ENCODE measurements at regions not wholly inside any gene's neighbourhood (a gene's known extent, or its start where the extent isn't known, plus 50 kb on each side); places are given as distances from the start of the nearest gene placed in this dataset.

DNA sequence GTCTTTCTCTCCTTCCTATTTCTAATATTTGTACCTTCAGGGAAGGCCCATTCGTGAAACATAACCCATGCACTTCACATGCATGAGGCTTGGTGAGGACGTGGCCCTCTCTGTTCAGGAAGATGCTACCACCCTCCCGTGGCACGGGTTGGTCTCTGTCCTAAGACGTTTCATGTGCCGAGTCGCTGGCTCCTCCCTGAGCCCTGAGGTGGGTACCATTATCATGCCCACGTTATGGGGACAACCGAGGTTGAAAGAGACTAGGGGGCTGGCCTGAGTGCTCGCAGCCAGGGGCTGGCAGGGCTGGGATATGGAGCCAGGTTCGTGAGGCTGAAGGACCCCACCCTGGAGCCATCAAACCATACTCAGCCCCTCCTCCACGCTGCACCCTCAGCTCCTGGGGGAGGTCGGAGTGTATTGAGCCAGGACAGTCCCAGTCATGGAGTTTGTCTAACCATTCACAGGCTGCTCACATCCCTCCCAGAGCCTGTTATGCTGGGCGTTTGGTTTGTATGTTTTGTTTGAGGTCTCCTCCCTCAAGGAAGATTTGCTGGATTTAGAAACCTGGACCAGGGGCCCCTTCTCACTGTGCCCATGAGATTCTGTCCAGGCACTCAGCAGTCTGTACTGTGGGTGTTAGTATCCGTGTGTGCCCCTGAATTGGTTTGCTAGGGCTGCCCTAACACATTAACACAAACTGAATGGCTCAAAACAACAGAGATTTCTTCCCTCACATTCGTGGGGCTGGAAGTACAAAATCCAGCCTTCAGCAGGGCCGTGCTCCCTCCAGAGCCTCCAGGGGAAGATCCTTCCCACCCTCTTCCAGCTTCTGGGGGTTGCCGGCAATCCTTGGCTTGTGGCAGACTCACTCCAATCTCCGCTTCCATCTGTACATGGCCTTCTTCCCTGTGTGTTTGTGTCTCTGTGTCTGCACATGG is 88.3 kb downstream of the ANKRD60 start:
- in situ Hi-C loops (cut with HindIII; ENCODE audit: low sequenced_read_pairs), result no loop called here

DNA sequence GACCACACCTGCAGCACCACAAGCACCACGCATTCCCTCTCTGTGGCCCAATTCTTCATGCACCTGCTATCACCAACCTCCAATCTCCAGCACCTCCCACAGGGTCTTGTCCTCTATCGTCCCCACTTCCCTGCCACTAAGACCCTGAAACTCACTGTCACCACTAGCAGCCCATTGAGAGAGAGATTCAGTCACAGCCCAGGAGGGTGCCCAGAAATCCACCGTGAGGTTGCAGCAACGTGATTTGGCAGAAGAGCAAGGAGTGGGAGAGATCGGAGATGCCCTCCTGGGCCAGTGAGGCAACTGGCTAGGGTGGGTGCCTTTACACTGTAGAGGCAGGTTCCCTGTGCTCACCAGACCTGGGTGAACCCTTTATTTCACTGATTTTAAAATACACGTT is 90.1 kb downstream of the ANKRD60 start:
- in situ Hi-C loops (cut with HindIII; ENCODE audit: low sequenced_read_pairs), result no loop called here

DNA sequence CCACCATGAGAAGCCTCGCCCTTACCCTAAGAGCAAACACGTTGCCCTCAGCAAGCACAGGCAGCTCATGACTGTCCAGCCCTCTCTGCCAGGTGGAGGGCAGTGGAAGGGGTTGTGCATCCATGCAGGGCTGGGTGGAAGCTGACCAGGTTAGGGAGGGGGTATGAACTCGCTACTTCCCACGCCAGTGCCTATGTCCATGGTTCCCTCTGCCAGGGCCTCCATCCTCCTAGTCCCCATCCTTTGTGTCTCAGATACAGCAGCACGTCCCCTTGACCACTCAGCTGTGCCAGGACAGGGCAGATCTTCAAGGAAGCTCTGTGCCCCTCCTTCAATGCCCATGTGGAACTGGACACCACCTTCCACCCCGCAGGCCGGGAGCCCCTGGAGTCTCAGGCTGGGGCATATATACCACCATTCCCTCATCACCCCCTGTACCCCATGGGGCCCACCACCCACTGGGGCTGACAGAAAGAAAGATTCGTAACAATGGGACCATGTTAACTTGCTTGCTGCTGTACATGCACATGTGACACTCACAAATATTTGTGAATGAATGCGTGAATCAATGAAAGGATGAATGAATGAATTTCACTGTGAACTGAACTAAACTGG is 90.7 kb downstream of the ANKRD60 start:
- in situ Hi-C loops (cut with HindIII; ENCODE audit: low sequenced_read_pairs), result no loop called here

DNA sequence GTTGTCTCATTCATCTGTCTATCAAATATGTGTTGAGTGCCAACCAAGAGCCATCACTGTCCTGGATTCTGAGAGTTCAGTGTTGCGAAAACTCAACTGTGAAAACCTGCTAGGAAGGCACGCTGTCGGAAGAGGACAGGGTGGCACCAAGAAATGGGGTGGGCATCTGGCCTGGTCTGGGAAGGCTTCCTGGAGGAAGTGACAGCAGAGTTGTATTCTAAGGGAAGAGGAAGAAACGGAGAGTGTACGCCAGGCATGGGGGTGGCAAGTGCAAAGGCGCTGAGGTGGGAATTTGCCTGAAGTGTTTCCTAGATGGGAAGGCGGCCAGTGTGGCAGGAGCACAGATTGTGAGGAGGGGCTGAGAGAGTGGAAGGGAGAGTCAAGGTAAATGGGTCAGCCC is 91.2 kb downstream of the ANKRD60 start:
- in situ Hi-C loops (cut with HindIII; ENCODE audit: low sequenced_read_pairs), result no loop called here

DNA sequence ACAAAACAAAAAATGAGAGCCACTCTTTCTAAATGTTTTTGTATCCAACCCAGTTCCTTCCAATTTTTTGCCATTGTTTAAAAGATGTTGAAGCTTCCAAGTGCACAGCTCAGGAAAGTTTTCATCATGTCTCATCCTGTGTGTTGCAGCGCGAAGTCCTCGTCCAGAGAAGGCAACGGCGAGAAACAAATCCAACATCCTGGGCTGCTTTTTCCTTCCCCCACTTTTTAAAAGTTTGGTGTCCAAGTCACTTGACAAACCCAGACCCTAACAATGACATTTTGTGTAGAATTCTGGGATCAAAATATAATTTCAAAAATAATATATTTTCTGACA is 92.3 kb downstream of the ANKRD60 start:
- in situ Hi-C loops (cut with HindIII; ENCODE audit: low sequenced_read_pairs), result no loop called here

DNA sequence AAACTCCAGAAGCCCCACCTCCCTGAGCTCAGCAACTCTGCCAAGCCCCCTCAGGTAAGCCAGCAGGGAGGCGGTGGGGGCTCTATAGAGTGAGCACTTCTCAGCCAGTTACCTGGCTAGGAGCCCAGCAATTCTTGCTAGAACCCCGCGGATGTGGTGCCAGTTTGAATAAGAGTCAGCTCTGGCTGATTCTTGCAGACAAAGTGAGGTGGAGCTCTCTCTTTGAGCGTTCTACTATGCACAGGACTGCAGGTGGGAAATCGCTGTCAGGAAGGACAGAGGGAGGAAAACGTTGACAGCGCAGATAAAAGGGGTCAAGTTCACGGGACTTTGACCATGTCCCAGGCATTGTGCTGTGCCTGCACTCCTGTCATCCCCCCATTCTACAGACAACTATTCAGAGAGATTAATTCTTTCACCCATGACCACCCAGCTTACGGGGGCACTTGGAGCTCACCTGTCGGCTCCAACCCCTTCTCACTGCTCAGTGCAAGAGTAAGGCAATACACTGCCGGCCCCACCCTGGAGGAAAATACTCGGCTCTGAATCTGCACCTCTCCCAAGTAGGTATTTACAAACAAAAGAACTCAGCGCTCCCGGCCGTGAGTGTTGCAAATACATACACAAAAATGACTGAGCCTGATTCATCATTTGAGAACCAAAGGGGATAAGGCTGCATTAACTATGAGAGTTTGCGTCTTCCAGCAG is 92.9 kb downstream of the ANKRD60 start:
- in situ Hi-C loops (cut with HindIII; ENCODE audit: low sequenced_read_pairs), result no loop called here

DNA sequence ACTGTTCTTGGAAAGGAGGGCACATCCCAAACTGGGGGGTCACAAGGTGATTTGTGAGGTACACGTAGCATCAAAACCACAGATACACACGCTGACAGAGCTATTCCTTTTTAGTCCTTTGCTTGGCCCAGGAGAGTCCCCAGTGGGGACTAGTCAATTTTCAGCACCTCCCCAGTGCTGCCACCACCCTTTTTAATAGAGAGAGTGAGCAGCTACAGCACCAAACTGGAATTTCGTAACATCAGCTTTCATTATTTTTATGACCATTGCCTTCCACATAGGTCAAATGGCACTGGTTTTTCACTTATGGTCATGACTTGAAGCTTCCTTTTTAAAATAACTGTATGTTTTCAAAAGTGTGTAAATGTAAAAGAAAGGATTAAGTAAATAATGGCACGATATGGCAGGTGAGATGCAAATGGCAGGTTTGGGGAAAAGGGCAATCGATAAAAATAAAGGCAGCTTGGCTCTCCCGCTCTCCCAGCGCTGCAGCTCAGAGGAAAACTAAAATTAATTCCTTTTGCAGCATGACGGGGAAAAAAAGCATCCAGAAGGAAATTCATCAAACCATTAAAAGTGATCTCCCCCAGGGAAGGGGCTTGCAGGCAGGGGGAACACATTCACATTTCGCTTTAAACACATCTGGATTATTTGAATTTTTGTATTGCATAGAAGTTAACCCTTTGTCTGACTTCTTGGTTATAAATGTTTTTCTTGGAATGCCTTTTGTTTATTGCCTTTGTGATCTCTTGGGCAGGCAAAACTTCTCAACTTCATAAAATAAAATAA is 95.2 kb downstream of the ANKRD60 start:
- in situ Hi-C loops (cut with HindIII; ENCODE audit: low sequenced_read_pairs), result no loop called here

DNA sequence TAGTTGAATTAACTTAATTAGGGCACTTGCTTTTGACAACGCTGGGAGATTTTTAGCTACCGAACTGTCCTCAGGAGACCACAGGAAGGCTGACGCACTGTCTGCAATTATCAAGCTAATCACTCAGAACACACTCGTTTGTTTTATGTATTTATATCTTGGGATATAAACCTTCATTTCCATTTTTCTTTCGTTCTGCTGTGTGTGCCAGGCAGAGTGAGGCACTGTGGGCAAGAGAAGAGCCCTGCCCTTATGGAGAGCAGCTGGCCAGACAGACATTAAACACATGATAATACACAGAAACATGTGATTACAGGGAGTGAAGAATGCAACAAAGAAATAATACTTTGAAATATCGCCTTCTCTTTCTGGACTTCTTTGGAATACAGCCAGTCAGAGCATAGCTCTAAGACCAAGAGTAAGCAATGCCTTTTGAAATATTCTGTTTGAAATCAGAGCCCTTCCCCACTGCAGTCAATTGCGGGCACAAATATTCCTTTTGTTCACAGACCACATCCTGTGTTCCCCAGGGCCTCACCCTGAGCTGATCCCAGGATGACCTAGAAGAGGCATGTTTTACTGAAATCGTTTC is 96.8 kb downstream of the ANKRD60 start:
- in situ Hi-C loops (cut with HindIII; ENCODE audit: low sequenced_read_pairs), result no loop called here

DNA sequence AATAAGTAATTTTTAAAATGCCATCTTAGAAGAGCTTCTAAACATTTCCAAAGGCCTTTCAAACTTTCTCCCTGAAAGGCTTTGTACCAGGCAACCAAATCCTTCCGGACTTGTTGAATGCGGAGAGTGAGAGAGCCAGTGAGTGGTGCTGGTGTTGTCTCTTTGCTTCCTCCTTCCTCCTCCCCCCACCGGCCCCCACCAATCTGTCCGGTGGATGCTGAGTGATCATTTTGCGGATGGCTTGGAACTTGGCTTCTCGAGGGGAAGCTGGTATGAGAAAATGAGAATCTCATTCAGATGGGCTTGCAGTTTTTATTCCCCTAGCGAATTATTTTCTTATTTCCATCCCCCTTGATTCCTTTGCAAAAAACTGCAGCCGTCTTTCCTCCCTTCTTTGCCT is 97.3 kb downstream of the ANKRD60 start:
- in situ Hi-C loops (cut with HindIII; ENCODE audit: low sequenced_read_pairs), result no loop called here

DNA sequence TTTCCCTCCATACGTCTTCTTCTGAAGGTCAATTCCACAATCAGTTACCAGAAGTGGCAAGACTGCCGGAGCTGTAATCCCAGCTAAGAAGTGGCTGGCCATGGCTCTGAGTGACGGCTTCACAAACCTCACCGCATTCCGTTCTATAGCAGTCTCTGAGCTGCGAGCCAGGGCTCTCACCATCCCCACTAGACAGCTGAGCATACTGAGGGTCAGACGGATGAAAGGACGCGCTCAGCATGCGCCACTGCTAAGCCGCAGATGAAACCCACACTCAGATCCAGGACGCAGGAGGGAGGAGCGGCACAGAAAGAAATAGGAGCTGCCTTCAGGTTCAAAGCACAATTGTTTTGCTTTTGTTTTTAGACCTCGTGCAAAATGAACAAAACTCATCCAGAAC is 97.9 kb downstream of the ANKRD60 start:
- in situ Hi-C loops (cut with HindIII; ENCODE audit: low sequenced_read_pairs), result no loop called here

DNA sequence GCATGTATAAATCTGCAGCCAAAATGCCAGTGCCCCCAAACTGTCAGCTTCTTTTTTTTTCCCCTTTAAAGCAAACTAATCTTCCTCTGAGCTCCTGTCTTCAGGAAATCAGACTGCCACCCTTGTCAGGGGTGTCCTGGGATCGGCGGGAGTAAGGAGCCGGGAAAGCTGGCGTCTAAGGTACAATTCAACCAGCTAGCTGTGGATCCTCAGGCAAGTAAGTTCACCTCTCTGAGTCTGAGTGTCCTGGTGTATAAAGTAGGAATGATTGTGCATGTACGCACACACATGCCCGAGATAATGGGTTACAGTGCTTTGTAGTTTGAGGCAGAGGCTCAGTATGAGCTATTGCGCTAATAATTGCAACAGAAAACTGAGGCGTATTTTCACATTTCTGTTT is 98.3 kb downstream of the ANKRD60 start:
- in situ Hi-C loops (cut with HindIII; ENCODE audit: low sequenced_read_pairs), result no loop called here

DNA sequence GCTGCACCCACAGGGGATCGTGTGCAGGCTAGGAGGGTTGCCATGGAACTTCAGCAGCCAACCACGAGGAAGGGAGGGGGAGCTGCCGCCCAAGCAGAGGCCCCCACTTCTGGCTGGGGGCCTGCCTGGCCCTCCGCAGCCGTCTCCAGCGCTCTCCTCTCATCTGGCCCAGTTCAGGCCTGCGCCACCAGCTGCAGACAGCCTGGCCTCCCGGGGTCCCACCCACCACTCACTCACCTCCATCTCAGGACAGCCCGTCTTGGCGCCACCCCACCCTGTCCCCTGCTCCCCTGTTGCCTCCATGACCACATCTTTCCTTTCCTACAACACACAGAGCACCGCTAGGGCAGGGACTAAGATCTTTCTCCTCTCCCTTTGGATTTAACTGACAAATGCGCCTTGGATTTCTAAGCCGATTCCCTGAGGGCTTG is 98.7 kb downstream of the ANKRD60 start:
- in situ Hi-C loops (cut with HindIII; ENCODE audit: low sequenced_read_pairs), result no loop called here

DNA sequence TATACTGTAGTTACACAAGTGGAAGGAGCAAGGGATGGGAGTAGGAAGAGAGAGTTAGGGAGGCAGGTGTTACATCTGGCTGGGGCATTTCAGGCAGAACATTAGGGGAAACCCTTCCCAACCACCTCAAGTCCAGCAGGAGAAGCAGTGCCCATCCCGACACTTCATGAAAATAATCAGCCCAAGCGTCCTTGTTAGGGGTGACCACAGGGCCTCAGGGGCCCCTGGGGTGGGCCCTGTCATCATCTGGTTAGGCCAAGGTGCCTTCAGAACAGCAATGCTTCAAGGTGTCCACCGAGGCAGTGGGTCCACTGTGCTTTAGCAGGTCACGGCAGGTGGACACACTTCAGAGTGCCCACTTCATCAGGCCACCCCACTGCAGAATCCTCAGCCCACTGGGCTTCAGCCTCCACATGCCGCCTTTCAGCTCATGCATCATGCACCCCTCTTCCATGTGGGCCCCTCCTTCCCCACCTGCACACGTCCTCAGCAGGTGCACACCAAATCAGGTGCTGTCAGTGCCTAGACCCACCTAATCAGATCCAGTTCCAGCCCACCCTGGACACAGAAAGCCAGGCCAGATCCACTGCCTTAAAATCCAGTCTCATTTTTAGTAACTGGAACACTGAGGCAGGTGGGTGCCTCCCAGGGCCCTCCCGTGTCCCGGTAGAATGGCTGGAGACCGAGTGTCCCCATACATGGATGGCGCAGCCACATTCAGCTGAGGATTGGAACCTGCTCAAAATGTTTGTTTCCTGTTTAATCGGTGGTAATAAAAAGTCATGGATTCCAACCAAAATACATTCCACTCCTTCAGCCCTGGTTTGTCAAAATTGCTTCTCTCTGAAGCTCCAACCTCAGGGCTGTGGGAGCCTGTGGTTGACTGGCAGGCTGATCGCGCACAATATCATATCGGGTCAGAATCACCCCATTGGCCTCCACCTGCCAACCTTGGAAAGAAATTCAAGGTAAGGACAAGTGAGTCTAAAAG is 99.5 kb downstream of the ANKRD60 start:
- in situ Hi-C loops (cut with HindIII; ENCODE audit: low sequenced_read_pairs), result no loop called here

DNA sequence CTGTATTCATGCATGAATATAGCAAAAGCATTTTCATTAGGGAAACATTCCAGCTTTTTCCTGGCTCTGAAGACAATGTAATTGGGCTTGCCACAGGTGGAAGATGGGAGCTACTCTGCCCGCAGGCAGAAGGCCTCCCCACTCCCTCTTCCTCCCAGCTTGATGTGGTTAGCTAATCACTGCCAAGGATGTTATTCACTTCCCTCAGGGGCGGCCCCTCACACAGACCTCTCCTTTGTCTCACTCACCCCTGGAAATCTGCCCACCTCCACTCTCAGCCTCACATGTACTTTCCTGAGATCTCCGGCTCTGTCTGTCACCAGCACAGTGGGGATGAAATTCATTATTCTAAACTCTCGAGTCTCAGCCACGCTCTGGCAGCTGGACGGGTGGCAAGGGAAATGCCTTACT is 100.7 kb downstream of the ANKRD60 start:
- in situ Hi-C loops (cut with HindIII; ENCODE audit: low sequenced_read_pairs), result no loop called here

DNA sequence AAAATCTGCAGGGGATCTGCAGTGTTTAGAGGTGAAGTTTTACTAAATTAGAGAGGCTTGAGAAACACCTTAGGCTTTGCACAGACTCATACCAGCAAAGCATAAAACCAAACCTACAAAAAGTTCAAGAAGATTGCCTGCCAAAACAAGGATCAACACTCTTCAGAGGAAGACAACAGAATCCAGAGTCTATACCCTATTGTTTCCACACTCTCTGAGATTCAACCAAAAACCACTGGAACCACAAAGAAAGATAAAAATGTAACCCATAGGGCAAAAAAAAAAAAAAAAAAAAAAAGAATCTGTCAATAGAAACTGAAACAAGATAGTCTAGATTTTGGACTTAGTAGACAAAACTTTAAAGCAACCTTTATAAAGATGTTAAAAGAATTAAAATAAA is 102.7 kb downstream of the ANKRD60 start:
- in situ Hi-C loops (cut with HindIII; ENCODE audit: low sequenced_read_pairs), result no loop called here

DNA sequence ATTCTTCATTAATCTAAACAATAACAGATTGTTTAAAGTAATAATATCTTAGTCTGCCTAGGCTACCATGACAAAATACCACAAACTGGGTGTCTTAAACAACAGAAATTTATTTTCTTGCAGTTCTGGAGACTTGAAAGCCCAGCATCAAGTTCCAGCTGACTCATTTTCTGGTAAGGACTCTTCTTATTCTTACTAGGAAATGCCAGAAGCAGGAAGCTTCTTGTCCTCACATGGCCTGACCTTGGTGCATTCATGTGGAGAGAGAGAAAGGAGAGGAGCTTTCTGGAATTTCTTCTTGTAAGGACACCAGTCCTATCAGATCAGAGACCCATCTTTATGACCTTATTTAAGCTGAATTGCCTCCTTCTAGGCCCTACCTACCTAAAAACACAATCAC is 110.5 kb downstream of the ANKRD60 start:
- in situ Hi-C loops (cut with HindIII; ENCODE audit: low sequenced_read_pairs), result no loop called here

DNA sequence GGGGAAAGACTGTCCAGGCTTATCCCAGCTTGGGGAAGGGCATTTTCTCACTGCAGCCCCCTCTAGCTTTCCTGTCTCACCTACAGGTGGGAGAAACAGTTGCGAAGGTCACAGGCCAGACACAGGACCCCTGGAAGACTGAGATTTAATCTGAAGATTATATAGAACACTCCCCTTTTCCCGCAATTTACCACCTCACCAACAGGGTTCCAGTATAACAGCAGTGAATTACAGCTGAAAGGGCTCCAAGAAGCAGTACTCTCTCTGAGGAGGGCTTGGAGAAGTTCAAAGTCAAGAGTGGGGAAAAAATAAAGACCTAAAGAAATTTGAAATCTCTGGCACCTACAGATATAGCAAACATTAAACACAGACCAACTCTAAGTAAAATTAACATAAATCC is 111.9 kb downstream of the ANKRD60 start:
- in situ Hi-C loops (cut with HindIII; ENCODE audit: low sequenced_read_pairs), result no loop called here

DNA sequence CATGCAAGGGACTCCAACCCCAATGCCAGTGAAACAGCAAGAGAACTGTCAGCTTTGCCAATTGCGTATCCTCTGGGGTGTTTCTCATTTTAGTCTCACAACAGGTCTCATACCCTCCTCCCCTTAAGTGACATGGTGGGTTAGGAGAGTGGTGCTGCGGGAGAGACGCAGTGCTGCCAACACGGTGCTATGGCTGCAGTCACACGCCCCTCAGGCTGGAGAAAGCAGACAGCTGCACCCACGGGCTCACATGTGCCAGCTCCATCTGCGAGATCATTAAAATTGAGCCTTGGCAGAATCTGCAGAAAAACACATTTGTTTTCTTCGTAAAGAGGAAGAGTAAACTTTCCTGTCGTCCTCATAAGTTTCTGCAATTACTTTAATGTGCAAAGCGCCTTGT is 114.7 kb downstream of the ANKRD60 start:
- in situ Hi-C loops (cut with HindIII; ENCODE audit: low sequenced_read_pairs), result no loop called here

DNA sequence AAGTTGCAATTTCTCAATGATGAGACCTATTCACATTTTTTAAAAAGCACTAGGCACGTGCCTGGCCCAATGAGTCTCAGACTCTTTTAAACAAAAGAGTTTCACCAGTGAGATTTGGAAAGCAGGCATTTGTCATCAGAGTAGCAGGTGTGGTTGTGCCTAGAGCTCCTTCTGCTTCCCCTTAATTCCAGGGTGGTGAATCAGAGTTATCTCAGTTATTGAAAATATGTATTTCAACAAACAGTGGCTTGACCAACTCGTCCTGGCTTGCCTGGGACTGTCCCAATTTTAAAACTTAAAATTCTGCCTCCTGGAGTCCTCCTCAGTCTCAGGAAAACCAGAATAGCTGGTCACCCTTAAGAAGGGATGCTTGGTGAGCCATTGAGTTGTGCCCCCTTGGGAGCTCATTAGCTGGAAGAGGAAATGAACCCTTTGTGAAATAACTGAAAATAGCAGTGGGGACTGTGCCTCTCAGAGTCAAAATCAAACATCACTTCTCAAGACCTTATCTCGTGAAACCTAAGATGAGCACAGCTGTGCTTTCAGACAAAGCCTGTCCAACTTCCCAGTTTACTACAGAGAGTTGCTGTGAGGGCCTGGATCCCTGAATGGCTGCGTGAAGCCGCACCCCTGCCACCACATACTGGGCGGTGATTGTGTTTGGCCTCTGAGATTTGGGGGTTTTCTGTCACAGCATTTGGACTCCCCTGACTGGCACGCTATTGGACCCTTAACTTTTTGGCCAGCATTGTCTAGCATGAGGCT is 116.3 kb downstream of the ANKRD60 start:
- in situ Hi-C loops (cut with HindIII; ENCODE audit: low sequenced_read_pairs), result no loop called here
